GM12892 (cell line): ENCODE measurements at regions not wholly inside any gene's neighbourhood (a gene's known extent, or its start where the extent isn't known, plus 50 kb on each side); places are given as distances from the start of the nearest gene placed in this dataset.

Experiments used
- POLR2AphosphoS5 ChIP-seq: IDR thresholded peaks from 2 replicates; pipeline ENCODE4 v1.6.1; 2011; ENCODE audit warnings: low read depth, low read length, control low read depth
- TAF1 ChIP-seq: IDR thresholded peaks from 2 replicates; pipeline ENCODE4 v1.6.1; 2011; ENCODE audit warnings: low read depth, mild to moderate bottlenecking, control low read depth, low read length, borderline replicate concordance

GRCh38 chr6:155883334-155883731 is 427.7 kb upstream of the NOX3 start:
- TF ChIP-seq TAF1 (no peak), POLR2AphosphoS5 (no peak)
